ENCODE measurements at regions not wholly inside any gene's neighbourhood (a gene's known extent, or its start where the extent isn't known, plus 50 kb on each side); places are given as distances from the start of the nearest gene placed in this dataset.

GRCh38 chr4:116838609-116839008, 246.8 kb downstream of the TRAM1L1 start:
- TF ChIP-seq POLR2AphosphoS5 (IDR thresholded peaks at IDR 0.05; ENCODE audit: low read depth, low read length) (no peak), TAF1 (IDR thresholded peaks at IDR 0.05; ENCODE audit: borderline replicate concordance, insufficient read depth, low read length) (no peak)

All from PFSK-1 (cell line).